ENCODE measurements at regions not wholly inside any gene's neighbourhood (a gene's known extent, or its start where the extent isn't known, plus 50 kb on each side); places are given as distances from the start of the nearest gene placed in this dataset.

- TF ChIP-seq CTCF (IDR thresholded peaks at IDR 0.05; ENCODE audit: poor library complexity) = no peak
- no peak for TF ChIP-seq EZH2phosphoT487 (IDR thresholded peaks at IDR 0.05; ENCODE audit: low read depth, severe bottlenecking, unreplicated experiment)
These were observed 439.6 kb upstream of the ADAMTS5 start for GRCh38 chr21:27406300-27407009.
